NCI-H146 treated with DMSO at 0.1 percent for 48 hours (cell line): ENCODE measurements at regions not wholly inside any gene's neighbourhood (a gene's known extent, or its start where the extent isn't known, plus 50 kb on each side); places are given as distances from the start of the nearest gene placed in this dataset.

Source experiments
- DNase-seq: peaks from one replicate; lab custom pipeline; 2025; ENCODE audit not compliant: unreplicated experiment; lab: John Stamatoyannopoulos, UW

GRCh38 chr22:48338793-48339705 lies 1488.6 kb downstream of the BRD1 start:
- DNase-seq: no peak

GRCh38 chr22:48337957-48338792 lies 1489.5 kb downstream of the BRD1 start:
- no peak for DNase-seq

GRCh38 chr22:48336339-48337060 lies 1491.2 kb downstream of the BRD1 start:
- no peak for DNase-seq

- DNase-seq: no peak
These were observed 1492.1 kb downstream of the BRD1 start for GRCh38 chr22:48335442-48336139.

GRCh38 chr22:48334971-48335370 lies 1492.7 kb downstream of the BRD1 start:
- DNase-seq: no peak

- no peak for DNase-seq
These were observed 1493.6 kb downstream of the BRD1 start for GRCh38 chr22:48333816-48334735.

GRCh38 chr22:48333323-48333763 lies 1494.3 kb downstream of the BRD1 start:
- DNase-seq: no peak

GRCh38 chr22:48332438-48333322 lies 1495.0 kb downstream of the BRD1 start:
- DNase-seq: no peak

- no peak for DNase-seq
These were observed 1495.9 kb downstream of the BRD1 start for GRCh38 chr22:48331691-48332220.

- no peak for DNase-seq
These were observed 1496.4 kb downstream of the BRD1 start for GRCh38 chr22:48331266-48331665.

GRCh38 chr22:48327721-48328120 lies 1500.0 kb downstream of the BRD1 start:
- DNase-seq: no peak

GRCh38 chr22:48323746-48324145 lies 1503.9 kb downstream of the BRD1 start:
- no peak for DNase-seq

- DNase-seq: no peak
These were observed 1504.8 kb downstream of the BRD1 start for GRCh38 chr22:48322907-48323306.

GRCh38 chr22:48321986-48322545 lies 1505.6 kb downstream of the BRD1 start:
- no peak for DNase-seq

- no peak for DNase-seq
These were observed 1506.8 kb downstream of the BRD1 start for GRCh38 chr22:48320683-48321451.

- DNase-seq: no peak
These were observed 1507.5 kb downstream of the BRD1 start for GRCh38 chr22:48320048-48320682.
